ENCODE measurements at regions not wholly inside any gene's neighbourhood (a gene's known extent, or its start where the extent isn't known, plus 50 kb on each side); places are given as distances from the start of the nearest gene placed in this dataset.

DNA sequence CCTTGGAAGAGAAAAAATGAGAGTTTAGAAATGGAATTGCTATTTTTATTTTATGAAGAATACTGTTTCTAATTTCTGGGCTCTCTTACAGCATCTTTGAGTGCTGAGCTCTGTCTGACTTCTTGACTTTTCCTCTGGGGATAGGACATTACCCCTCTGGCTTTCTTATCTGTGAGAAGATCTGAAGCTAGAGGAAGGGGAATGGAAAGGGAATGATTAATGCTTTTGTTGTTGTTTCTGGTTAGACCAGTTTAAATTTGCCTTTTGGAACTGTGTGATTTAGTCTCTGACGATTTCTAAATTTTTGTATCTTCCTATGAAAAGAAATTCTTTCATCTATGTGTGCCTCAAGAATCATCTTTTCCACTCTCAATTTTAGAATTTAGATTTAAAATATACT lies 811.4 kb downstream of the REEP3 start:
- Histone ChIP-seq H3K79me2 (ENCODE audit: insufficient read depth, low read length) (no peaks in the 10 kb centered on the region), H3K9ac (ENCODE audit: low read length) (no peak overlapping the region), H3K27me3 (ENCODE audit: insufficient read depth, low read length) (no peaks in the 10 kb centered on the region), H3K4me2 (ENCODE audit: low read length) (no peak overlapping the region), H3K27ac (ENCODE audit: low read depth, low read length, poor library complexity, severe bottlenecking) (no peak overlapping the region), H3K9me3 (ENCODE audit: low read length) (0 out of 2 replicates have a peak, but pooled peaks cover under 1% of the 10 kb centered on the region), H3K4me3 (ENCODE audit: low read depth, low read length, poor library complexity, severe bottlenecking) (no peak overlapping the region), H3K4me1 (ENCODE audit: insufficient read depth, low read length, severe bottlenecking) (no peaks in the 10 kb centered on the region), H3K36me3 (ENCODE audit: insufficient read depth, low read length) (no peaks in the 10 kb centered on the region), H4K20me1 (ENCODE audit: insufficient read depth, low read length) (no peaks in the 10 kb centered on the region), H3K9me2 (ENCODE audit: low read depth, low read length) (no peaks in the 10 kb centered on the region), H2AFZ (ENCODE audit: low read length) (no peak overlapping the region), H3F3A (ENCODE audit: insufficient read depth, low read length) (no peaks in the 10 kb centered on the region)
- TF ChIP-seq CTCF (IDR thresholded peaks at IDR 0.05; ENCODE audit: low read length): no peak
- no peak for TF ChIP-seq EZH2 (IDR thresholded peaks at IDR 0.05; ENCODE audit: borderline replicate concordance, low read length)

DNA sequence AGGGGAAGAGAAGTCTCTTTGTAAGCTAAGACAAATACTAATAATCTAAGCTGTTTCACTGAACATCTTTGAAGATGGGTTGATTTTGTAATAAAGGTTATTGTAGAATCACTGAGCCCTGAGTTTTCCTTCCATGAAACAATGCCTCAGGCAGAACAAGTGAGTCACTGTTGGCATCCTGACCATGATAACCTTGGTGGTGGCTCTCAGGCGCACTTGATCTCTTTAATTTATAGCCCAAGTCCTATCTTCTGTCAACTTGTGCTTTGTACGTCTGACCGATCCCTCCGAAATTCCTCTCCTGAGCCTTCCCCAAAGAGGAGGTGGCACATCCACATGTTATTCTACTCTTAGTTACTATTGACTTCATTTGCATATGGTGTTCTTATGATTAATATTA lies 812.9 kb downstream of the REEP3 start:
- no peaks in the 10 kb centered on the region for H3K9me2 ChIP-seq (ENCODE audit: low read depth, low read length)
- no peaks in the 10 kb centered on the region for H3K4me1 ChIP-seq (ENCODE audit: insufficient read depth, low read length, severe bottlenecking)
- no peaks in the 10 kb centered on the region for H3K79me2 ChIP-seq (ENCODE audit: insufficient read depth, low read length)
- H4K20me1 ChIP-seq (ENCODE audit: insufficient read depth, low read length): no peaks in the 10 kb centered on the region
- no peak overlapping the region for H3K4me2 ChIP-seq (ENCODE audit: low read length)
- no peak overlapping the region for H3K4me3 ChIP-seq (ENCODE audit: low read depth, low read length, poor library complexity, severe bottlenecking)
- H2AFZ ChIP-seq (ENCODE audit: low read length): no peak overlapping the region
- no peak overlapping the region for H3K9ac ChIP-seq (ENCODE audit: low read length)
- H3K36me3 ChIP-seq (ENCODE audit: insufficient read depth, low read length): no peaks in the 10 kb centered on the region
- H3F3A ChIP-seq (ENCODE audit: insufficient read depth, low read length): no peaks in the 10 kb centered on the region
- TF ChIP-seq CTCF (IDR thresholded peaks at IDR 0.05; ENCODE audit: low read length): no peak
- TF ChIP-seq EZH2 (IDR thresholded peaks at IDR 0.05; ENCODE audit: borderline replicate concordance, low read length): no peak
- no peaks in the 10 kb centered on the region for H3K9me3 ChIP-seq (ENCODE audit: low read length)
- no peak overlapping the region for H3K27ac ChIP-seq (ENCODE audit: low read depth, low read length, poor library complexity, severe bottlenecking)
- H3K27me3 ChIP-seq (ENCODE audit: insufficient read depth, low read length): no peaks in the 10 kb centered on the region

- H3K9me2 ChIP-seq (ENCODE audit: low read depth, low read length): no peaks in the 10 kb centered on the region
- H4K20me1 ChIP-seq (ENCODE audit: insufficient read depth, low read length): no peaks in the 10 kb centered on the region
- H3K9me3 ChIP-seq (ENCODE audit: low read length): no peaks in the 10 kb centered on the region
- H3K4me3 ChIP-seq (ENCODE audit: low read depth, low read length, poor library complexity, severe bottlenecking): no peak overlapping the region
- no peaks in the 10 kb centered on the region for H3F3A ChIP-seq (ENCODE audit: insufficient read depth, low read length)
- H3K27me3 ChIP-seq (ENCODE audit: insufficient read depth, low read length): no peaks in the 10 kb centered on the region
- no peaks in the 10 kb centered on the region for H3K36me3 ChIP-seq (ENCODE audit: insufficient read depth, low read length)
- no peak overlapping the region for H3K9ac ChIP-seq (ENCODE audit: low read length)
- H3K4me1 ChIP-seq (ENCODE audit: insufficient read depth, low read length, severe bottlenecking): no peaks in the 10 kb centered on the region
- H3K27ac ChIP-seq (ENCODE audit: low read depth, low read length, poor library complexity, severe bottlenecking): no peak overlapping the region
- no peak overlapping the region for H3K4me2 ChIP-seq (ENCODE audit: low read length)
- no peaks in the 10 kb centered on the region for H3K79me2 ChIP-seq (ENCODE audit: insufficient read depth, low read length)
- TF ChIP-seq EZH2 (IDR thresholded peaks at IDR 0.05; ENCODE audit: borderline replicate concordance, low read length): no peak
- no peak for TF ChIP-seq CTCF (IDR thresholded peaks at IDR 0.05; ENCODE audit: low read length)
- no peak overlapping the region for H2AFZ ChIP-seq (ENCODE audit: low read length)
These were observed 823.0 kb downstream of the REEP3 start for GRCh38 chr10:64344211-64344610.
